Erythroblast (primary cell): ENCODE measurements at regions not wholly inside any gene's neighbourhood (a gene's known extent, or its start where the extent isn't known, plus 50 kb on each side); places are given as distances from the start of the nearest gene placed in this dataset.

ENCODE experiments used
- DNase-seq, 2 experiments: peaks; one replicate each; lab custom pipeline; 2025; lab: John Stamatoyannopoulos, UW
- GATA1 ChIP-seq: IDR thresholded peaks from 2 replicates; pipeline ENCODE4 v1.6.1; 2011; ENCODE audit warnings: low read depth, mild to moderate bottlenecking, control low read depth, low read length, moderate library complexity
- POLR2A ChIP-seq: IDR thresholded peaks from 2 replicates; pipeline ENCODE4 v1.6.1; 2011; ENCODE audit warnings: mild to moderate bottlenecking, low read length

DNA sequence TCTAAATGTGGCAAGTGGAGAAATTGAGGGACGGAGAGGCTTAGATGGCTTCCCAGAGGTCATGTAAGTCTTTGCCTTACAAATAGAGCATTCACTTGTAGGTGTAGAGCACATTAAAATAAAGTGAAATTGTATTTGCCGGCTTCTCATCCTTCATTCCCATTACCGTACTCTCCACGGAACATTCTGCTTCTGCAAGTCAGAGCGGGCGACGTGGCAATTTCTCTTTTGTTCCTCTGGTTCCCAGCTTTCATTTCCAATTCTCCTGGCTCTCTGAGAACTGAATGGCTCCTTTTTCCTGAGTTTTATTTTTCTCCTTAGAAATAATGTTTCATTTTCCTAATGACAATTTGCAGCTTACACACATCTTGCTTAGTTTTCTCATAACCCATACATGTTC is 51.3 kb upstream of the PFKP start:
- no peak for DNase-seq
- no peak for TF ChIP-seq GATA1
- no peak for TF ChIP-seq POLR2A

DNA sequence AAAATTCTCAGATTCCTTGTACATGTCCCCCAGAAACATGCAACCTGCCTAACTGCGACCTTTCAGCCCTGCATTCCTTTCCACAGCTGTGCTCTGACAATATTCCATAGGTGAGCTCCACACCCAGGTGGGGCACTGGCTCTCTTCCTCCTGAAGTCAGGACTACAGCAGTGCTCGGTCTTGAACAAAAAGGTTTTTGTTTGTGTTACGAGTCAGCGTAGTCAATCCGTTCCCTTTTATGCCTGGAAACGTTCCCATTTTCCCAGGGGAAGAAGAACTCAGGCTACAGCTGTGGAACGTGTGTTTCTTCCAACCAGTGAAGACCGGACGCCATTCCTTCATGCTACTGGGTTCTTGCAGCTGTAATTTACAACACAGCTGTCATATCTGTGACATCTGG is 52.4 kb upstream of the PFKP start:
- DNase-seq: no peak
- TF ChIP-seq POLR2A: no peak
- no peak for TF ChIP-seq GATA1

DNA sequence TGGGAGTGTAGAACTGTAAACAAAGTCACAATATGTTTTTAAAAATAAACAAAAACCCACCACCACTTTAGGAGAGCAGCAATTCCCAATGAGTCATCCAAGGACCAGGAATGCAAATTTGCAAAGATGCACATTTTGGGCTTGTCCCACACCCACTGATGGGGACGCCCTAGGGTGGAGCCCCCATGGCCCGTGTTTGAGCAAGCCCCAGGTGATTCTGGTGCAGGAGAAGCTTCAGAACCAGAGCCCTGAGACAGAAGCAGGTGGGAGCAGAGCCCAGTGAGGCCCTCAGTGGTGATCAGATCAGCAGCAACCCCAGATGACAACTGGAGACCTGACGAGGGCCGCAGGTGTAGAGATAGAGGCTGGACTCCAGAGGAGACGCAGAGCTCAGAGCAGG is 55.1 kb upstream of the PFKP start:
- no peak for DNase-seq
- TF ChIP-seq GATA1 (no peak), POLR2A (no peak)

DNA sequence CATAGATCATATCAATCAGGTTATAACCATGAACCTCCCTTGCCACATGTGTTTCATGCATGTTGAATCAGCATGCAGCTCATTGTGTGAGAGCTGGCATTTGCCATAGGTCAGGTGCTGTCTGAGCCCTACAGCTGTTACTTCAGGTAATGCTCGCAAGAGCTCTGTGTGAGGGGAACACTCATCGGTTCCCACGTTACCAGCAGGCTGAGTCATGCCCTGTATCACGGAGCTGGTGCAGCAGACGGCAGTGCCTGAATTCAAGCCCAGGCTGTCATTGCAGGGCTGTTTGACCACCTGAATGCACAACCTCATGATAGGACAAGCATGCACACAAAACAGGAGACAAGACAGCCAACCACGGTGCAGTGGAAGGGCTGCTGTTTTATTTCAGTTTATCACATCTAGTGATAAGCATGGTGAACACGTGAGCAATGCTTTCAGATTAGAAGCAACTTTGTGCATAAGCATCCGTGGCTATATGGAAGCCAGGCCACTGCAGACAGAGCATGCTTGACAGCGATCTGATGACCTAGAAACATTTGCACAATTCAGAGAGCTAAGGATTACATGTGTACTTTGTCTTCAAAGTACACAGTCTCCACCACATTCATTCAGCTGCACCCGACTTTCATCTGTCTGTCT is 56.4 kb upstream of the PFKP start:
- no peak for DNase-seq
- TF ChIP-seq GATA1: no peak
- no peak for TF ChIP-seq POLR2A

DNA sequence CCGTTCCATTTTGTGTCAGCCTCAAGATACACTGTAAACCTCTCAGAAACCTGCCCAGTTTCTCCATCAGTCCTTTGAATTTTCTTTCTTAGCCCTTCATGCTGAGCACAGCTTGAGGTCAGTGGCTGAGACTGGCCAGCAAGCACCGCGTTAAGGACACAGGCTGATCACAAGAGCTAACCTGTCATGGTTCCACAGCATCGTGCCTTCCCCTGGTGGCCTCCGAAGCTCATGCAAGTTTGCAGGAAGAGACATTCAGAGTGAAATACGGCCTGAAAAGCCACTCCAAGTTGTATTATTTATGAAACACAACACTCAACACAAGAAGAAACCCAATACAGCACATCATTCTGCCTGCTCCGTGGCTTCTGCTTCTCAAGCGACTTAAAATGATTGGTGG is 57.0 kb upstream of the PFKP start:
- no peak for DNase-seq
- no peak for TF ChIP-seq GATA1
- TF ChIP-seq POLR2A: no peak

DNA sequence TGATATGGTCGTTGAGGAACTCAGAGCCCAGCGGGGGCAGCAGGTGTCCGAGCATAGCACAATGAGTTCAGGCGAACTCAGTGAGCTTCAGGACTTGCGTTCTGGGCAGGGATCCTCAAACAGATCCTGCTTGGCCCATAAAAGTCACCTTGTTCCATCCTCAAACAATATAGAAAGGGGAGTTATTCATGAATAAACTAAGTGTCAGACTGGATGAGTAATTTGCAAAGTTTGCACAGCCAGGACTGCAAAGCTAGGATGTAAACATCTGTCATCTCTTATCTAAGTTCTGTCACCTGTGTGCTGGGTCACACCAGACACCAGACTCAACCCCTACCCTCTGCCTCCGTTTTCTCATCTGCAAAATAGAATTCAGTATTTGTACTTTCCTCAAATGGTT is 58.0 kb upstream of the PFKP start:
- TF ChIP-seq GATA1 (no peak), POLR2A (no peak)
- no peak for DNase-seq

DNA sequence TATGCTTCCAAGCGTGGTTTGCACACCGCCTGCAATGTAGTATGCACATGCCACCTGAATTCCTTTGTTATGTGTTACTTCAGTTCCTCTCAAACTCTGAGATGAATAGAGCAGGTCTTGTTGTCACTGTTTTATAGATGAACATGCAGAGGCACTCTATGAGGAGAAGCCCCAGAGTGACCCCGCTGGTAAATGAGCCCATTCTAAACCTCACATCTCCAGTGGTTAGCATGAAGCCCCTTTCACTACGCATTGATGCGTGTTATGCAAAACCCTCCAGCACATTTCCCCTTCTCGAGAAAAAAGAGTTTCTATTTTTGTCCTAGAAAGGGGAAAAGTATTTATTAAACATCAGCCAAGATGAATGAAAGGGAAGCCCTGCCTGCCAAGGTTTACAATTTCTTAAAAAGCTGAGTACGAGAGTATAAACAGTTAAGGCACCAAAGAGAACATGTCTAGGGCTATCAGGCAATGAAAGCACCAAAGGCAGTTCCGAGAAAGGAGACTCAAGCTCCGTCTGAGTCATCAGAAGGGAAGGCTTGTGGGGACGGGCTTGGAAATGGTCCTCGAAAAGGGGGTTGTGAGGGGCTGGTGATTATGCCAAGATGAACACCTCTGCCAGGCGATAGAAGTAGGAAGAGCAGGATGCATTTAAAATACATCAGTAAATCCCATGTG is 58.7 kb upstream of the PFKP start:
- DNase-seq: no peak
- TF ChIP-seq GATA1: no peak

DNA sequence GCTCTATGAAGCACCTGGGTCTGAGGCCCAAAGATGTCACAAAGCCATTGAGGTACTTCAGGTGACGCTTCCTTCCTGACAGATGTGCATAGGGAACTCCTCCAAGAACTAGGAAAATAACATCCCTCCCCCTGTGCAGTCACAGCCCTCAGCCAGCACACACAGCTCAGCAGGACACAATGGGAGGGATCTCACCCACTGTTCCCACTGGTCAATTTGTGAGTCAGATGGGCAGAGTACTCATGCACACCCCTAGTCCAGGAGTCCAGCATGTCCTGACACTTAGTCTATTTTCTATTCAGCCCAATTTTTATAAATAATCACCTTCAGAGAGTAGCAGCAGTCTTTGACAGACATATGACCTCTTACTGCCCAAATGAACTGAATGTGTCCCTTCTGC is 60.7 kb upstream of the PFKP start:
- no peak for DNase-seq
- no peak for TF ChIP-seq GATA1
- no peak for TF ChIP-seq POLR2A

DNA sequence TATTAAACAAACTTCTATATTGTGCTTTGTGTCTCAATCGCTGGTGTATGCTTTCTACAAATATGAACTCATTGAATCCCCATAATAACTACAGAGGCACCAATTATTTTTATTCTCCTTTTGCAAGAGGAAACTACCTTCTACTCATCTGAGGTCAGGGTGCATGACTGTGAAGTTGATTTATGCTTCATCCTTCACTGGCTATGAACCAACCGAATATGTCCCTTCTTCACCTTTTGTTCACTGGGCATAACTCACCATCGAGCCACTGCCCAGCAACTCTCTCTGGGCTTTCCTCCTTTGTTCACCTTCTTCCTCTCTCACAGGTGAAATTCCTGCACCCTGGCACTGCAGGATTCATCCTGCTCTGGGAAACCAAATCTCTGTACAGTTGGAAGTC is 61.3 kb upstream of the PFKP start:
- DNase-seq: no peak
- TF ChIP-seq GATA1 (no peak), POLR2A (no peak)

DNA sequence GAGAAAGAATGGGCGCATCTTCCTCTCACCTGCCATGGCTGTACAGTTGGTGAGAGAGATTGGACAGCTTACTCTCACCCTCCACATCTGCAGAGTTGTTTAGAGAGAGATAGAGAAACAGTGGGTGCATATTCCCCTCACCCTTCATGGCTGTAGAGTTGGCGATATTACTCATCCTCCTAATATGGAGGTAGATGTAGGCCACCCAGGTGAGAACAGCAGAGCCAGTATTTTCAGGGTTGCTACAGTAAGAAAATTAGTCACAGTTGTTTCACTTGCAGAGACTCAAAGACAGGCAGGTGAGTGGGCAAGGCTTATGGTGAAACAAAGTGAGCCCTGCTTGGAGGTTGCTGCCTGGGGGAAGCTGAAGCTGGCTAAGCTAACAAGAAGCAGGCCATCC is 65.0 kb upstream of the PFKP start:
- no peak for DNase-seq

DNA sequence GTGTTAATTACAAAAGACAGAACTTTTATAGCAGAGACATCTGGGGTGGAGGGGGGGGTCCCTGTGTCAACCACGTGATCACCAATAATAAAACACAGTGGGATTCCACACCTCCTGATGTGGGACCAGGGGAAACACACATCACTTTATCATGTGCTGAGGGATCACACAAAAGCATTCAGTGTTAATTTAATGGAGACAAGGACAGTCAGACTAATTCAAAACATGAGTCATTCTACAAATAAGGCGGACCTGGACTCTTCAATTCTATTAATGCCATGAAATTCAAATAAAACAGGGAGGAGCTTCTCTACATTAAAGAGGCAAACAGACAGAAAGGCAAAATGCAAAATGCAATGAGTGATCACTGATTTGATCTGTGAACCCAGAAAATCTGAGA is 67.3 kb upstream of the PFKP start:
- DNase-seq: no peak

More for the DNA sequence above, 65.0 kb upstream of the PFKP start:
- TF ChIP-seq GATA1: no peak
- TF ChIP-seq POLR2A: no peak

DNA sequence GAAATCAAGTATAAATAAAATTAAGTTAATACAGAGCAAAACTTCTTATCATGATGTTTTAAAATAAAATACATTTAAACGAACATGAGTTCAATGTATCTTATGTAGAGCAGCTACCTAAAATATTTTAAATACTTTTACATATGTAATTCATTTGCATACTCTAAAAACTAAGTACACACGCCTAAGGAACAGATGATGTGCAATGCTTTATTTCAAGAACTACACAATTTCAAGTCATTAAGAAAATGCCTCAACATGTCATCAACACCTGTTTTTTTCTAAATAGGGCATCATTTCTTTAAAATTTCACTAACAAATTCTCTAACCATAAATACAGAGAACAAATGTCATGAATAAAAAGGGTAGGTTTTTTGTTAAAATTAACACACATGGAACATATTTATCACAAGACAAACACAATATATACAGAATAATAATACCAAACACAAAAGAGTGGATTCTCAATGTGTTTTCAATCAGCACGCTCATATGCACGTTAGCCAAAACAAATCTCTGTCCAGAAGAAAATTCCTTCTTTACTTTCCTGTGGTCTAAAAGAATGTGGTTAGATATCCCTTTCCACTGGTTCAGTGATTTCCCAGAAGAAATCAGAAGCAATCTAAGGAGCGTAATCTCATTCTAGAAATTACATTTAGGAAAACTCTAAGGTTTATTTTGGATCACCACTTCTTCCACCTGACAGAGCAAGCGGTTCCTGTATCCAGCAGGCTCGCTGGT is 73.0 kb upstream of the PFKP start:
- TF ChIP-seq POLR2A (no peak), GATA1 (no peak)
- DNase-seq: no peak

More for the DNA sequence above, 67.3 kb upstream of the PFKP start:
- TF ChIP-seq POLR2A (no peak), GATA1 (no peak)

DNA sequence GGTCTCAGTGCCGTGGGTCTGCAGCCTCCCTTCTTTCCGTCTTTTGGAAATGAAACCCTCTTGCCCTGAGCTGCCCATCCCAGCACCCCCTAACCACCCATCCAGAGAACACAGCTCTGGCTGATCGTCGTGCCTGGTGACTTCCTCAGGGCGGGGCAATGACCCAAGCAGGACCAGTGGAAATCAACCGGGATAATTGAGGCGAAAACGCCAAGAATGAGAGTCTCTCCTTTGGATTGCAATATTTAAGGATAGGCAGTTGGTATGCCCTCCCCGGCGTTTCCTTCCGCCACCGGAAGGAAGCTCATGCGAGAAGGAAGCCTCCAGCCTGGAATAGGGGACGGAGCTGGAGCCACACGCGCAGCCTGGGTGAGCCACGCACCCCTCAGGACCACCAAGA is 73.7 kb upstream of the PFKP start:
- TF ChIP-seq GATA1 (no peak), POLR2A (no peak)

More for the DNA sequence above, 73.7 kb upstream of the PFKP start:
- no peak for DNase-seq
